ENCODE measurements at regions not wholly inside any gene's neighbourhood (a gene's known extent, or its start where the extent isn't known, plus 50 kb on each side); places are given as distances from the start of the nearest gene placed in this dataset.

DNA sequence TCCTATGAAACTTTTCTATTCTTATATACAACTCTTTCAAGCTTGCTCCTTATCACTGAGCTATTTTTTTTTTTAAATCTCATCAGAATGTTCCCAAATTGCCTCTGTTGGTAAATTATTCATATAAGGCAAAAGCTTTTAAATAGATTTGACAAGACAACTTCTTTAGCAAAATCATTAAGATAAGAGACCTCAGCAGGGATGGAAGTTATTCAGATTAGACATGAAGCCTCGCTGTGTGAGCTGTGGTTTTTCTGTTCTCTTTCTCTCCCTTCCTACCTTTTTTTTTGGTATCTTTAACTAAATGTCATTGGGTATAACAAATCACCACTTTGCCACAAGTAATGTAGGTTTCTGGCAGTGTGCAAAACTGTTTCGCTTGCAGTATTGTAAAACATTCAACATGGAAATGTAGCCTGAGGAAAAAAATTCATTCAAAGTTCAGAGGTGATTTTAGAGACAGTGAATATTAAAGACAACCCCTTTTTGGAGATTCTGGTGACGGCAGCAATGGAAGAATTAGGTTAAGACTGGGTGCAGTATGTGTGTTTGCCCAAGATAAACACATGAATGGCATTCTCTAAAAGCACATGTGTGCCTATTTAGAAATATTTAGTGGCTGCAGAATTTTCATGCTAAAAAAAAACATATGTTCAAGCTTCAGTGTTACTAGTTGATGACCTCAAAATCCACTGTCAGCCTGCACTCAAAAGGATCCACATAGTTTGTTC, 467.1 kb downstream of the ZNF608 start:
- DNase-seq (ENCODE audit: low read depth in 1 of 2, low spot score in 1 of 2): no peak

DNA sequence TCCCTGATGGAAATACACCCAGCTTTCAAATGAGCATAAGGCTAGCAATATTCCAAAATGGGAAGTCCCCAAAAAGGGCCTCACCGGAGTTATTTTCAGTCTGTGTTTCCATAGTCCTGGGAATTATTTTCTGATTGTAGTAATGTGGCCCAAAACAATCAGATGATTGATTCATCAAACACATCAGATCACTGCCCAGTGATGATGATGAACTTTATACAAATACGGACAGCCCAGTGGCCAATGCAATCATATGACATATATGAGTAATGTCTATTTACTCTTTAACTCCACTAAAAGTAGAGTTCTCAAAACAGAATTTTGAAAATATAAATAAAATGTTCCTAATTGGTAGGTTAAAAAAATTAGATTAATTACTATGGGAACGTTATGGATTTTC, 467.8 kb downstream of the ZNF608 start:
- DNase-seq (ENCODE audit: low read depth in 1 of 2, low spot score in 1 of 2): no peak

DNA sequence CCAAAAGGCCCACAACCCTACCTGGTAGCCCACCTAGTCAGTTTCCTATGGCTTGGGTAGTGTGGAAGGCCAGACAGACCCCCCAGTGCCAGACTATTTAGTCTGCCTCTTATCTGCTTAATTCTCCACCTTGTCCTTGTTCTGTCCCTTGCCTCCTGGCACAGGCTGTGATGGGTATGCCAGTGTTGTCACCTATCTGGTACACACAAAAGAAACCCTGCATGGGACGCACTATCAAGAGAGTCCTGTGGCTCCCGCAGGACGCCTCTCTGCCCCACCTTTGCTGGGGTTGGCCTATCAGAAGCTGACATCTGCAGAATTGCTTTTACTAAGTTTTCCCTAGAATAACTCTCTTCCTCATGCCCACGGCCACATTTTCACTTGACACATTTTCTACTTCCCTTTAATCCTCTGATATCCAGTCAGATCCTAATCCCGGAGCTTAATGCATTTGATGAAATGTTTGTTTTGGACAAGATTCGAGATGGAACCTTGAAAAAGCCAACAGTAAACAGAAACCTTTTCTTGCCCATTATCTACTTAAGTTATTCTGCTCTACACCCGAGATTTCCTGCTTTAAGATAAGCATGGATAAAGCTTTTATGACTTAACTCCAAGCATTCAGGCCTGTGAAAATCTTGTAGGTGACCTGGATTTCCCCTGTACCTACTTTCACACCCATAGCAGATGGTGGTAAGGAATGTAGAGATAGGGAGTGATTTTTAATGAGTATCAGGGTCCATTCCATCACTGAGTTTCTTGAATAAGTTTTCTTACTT, 468.5 kb downstream of the ZNF608 start:
- no peak for DNase-seq (ENCODE audit: low read depth in 1 of 2, low spot score in 1 of 2)

DNA sequence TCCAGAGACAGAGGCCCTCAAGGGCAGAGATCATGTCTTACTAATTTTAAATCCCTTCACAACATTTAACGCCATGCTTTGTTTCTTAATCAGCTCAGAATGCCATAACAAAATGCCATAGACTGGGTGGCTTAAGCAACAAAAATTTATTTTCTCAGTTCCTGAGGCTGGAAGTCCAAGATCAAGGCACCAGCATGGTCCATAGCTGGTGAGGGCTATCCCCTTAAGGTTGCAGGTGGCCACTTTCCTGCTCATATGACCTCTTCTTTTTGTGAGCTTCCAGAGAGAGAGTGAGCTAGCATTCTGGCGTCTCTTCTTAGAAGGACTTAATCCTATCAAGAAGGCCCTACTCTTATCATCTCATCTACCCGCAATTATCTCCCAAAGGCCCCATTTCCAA, 470.3 kb downstream of the ZNF608 start:
- DNase-seq (ENCODE audit: low read depth in 1 of 2, low spot score in 1 of 2): no peak

DNA sequence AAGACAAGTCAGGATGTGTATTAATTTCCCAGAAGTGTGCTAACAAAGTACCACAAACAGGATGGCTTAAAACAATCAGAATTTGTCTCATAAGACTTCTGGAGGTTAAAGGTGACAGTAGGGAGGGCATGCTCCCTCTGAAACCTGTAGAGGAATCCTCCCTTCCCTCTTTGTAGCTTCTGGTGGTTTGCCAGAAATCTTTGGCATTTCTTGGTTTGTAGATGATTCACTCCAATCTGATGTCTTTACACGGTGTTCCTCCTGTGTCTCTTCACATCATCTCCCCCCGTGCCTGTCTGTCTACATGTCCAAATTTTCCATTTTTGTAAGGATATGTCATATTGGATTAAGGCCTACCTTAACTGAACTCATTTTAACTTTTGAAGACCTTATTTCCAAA, 471.5 kb downstream of the ZNF608 start:
- no peak for DNase-seq (ENCODE audit: low read depth in 1 of 2, low spot score in 1 of 2)

DNA sequence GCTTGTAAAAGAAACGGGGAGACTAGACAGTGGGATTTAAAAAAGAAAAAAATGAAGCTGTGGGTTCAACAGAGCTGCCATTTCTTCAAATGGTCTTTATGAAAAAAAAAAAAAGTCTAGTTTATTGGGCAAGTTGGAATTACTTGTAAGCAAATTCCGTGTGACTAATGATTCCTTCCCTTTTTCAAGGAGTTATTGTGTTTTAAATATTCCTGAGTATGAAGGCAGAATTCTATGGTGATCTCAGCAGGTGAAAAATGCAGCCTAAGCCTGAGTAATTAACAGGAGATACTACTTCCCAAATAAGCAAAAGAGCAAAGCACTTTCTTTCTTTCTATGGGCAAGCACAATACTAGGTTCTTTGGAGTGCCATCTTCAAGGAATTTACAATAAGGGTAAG, 481.9 kb downstream of the ZNF608 start:
- DNase-seq (ENCODE audit: low read depth in 1 of 2, low spot score in 1 of 2): no peak

DNA sequence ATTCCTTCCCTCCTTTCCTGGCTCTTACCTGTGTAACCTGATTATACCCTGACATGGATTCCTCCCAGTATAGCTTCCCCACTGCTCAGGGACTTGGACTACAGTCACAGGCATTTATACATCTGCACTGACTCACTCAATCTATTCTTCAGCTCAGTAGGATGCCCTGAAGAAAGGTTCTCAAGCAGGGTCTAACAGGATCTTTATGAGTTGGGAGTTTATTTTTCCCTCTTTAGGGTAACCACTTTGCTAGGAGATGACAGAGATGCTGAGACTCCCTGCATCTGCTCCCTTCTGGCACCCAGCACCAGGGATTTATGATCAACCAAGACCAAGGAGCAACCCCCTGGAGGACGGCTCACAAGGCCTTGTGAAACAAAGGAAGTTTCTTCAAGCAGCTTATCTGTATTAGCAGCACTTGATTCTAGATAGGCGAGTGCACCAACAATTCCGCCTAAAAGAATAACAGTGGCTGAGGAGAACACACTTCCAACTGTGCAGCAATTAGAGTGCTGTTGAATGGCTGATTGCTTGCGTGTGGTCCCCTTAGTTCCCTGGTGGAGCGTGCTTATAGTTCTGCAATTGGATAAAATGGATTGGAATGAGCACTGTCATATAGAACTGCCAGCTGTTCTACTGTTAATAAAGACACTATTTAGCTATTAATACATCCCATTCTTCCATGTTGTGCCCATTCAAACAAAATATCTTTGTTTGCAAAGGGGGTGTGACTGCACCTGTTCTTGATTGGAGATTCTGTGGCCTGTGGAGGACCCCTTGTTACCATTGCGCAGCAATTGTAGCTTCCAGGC, 482.6 kb downstream of the ZNF608 start:
- DNase-seq (ENCODE audit: low read depth in 1 of 2, low spot score in 1 of 2): no peak

DNA sequence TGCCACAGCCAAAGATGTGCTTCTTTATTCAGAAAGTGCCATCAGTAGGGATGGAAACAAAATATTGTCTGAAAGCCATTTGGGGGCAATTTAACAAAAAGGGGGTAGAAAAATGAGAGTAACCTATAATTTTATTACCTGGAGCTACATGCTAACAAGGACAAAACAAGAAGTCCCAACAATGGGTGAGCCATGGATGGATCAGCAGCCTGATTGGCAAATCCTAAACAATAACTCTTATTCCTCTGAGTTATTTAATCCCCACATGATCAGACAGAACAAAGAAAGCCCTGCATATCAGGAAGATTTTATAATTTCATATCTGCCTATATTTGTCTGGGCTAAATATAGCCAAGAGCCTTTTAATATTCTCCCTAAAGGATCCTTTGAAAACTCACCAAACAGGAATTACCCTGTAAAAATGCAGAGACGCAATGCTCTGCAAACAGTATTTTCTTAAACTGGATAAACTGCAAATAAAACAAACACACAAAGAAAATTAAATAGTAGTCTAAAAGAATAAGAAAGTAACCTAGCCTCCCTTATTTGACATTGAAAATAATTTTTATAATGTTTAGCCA, 483.4 kb downstream of the ZNF608 start:
- no peak for DNase-seq (ENCODE audit: low read depth in 1 of 2, low spot score in 1 of 2)

DNA sequence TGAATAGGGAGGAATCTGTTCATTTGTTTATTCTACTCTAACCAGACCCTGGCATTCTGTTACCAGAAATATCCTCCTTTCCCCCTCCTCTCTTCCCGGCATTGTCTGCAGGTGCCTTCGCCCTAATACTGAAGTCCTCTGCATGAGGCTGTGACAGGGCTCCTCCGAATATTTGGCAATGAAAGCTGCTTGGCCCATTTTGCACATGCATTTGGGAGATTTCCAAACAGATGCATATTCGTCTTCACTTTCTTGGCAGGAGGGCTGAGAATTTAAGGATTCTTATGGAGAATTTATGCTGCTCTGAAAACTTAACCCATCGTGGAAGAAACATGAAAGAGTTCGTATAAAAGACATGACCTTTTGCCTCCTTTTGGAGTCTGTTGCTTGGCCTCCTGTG, 484.0 kb downstream of the ZNF608 start:
- DNase-seq (ENCODE audit: low read depth in 1 of 2, low spot score in 1 of 2): no peak

DNA sequence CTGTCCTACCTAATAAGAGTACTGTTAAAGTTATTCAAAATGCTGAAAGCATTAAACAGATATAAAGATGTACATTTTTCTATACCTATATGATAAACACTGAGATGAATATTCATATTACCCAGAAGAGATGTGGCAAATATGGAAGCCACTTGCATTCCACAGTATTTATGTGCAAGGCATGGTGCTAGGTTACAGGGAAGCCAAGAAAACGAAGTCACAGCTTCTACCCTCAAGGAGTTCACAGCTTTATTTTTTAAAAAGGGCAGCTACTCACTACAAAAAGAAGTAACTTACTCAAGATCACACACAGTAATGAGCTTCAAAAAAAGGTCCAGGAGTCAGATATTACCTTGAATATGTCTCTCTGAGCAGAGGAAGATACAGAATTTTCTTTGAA, 484.6 kb downstream of the ZNF608 start:
- no peak for DNase-seq (ENCODE audit: low read depth in 1 of 2, low spot score in 1 of 2)

DNA sequence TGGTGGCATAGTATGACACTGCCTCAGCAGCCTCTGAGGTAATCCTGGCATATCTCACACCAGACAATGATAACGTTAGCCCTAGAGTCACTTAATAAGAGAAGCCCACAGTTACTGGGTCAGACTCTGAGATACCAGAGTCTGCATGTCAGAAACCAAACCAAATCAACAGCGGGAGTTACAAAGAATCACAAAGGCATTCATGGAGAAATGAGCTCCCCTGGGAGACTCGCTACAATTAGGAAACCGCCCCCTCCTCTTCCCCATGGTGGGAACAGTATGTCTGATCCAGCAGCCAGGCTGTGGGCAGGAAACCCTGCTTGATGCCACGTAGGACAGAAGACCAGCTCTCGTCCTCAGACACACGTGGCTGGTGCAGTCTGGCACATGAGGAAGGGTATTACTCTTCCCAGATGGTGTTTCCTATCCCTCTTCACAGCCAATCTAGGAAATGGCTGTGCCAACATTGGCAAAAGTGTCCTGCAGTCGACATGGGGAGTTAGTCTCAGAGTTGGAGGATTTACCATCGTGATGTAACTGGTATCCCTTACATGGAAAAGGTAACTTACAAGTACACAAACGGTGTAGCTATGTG, 485.4 kb downstream of the ZNF608 start:
- DNase-seq (ENCODE audit: low read depth in 1 of 2, low spot score in 1 of 2): no peak

DNA sequence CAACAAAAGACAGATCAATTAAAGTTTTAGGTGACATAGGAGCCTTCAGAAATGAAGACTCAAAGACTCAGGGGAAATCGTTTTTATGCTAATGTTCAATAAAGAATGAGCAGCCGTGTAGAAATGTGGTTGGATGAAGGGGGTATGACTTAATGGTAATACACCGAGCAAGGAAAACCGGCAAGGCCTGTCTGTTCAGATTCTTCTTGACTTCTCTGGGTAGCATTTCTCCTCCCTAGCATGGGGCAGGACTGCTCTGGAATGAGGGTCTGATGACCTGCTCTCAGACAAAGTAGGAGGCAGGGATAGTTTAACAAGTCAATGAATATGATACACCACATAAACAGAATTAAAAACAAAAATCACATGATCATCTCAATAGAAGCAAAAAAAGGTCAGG, 487.4 kb downstream of the ZNF608 start:
- no peak for DNase-seq (ENCODE audit: low read depth in 1 of 2, low spot score in 1 of 2)

DNA sequence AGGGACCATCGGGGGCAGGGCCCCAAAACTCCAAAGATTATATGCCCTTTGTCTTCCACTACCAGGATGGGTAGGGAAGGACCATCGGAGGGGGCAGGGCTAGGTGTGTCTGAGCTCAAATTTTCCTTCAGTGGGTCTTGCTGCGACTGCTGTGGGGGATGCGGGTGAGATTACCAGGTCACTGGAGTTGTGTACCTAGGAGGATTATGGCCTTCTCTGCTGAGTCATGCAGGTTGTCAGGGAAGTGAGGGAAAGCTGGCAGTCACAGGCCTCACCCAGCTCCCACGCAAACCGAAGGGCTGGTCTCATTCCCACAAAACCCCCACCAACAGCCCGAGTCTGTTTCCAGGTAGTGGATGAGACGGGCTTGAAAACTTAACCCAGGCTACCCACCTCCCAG, 489.4 kb downstream of the ZNF608 start:
- no peak for DNase-seq (ENCODE audit: low read depth in 1 of 2, low spot score in 1 of 2)

DNA sequence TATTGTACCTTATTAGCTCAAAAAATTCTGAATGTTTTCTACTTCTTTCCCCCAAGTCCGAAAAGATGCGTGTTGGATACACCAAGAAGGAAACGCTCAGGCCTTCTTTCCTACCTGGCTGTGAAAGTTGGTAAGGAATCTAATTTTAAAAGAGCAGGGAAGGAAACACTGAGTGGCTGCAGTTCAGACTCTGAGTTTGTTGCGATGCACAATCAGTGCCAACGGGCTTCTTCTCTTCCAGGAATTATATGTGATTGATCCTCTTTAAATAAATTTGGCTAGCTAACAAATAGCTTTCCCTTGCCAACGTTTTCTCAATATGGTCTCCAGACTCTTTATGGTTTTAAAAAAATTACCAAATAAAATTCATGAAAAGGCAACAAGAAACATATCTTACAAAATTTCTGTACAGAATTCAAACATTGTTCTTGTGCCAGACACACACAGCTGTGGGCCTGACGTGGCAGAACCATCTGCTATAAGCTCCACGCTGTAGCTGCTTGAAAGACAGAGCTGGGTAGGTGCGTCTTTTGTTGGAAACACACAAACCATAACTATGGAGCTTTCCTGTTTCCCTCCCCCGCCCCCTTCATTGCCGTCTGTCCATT, 493.1 kb downstream of the ZNF608 start:
- no peak for DNase-seq (ENCODE audit: low read depth in 1 of 2, low spot score in 1 of 2)

DNA sequence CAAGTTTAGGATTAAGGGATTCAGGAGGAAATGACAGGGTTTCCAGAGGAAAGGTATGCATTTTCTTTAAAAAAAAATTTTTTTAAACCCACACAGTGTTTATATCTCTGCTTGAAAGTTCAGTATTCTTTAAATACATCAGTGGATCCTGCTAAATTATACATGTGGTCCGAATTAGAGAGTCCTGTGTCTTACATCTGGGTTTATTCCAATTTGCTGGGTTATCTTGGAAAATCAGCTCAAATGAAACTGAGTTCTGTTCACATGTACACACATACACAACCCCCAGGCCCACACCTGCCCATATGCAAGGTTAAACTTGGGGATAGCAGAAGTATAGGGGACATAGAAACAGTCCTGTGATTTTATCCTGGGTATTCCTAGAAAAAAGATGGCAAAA, 493.7 kb downstream of the ZNF608 start:
- no peak for DNase-seq (ENCODE audit: low read depth in 1 of 2, low spot score in 1 of 2)

DNA sequence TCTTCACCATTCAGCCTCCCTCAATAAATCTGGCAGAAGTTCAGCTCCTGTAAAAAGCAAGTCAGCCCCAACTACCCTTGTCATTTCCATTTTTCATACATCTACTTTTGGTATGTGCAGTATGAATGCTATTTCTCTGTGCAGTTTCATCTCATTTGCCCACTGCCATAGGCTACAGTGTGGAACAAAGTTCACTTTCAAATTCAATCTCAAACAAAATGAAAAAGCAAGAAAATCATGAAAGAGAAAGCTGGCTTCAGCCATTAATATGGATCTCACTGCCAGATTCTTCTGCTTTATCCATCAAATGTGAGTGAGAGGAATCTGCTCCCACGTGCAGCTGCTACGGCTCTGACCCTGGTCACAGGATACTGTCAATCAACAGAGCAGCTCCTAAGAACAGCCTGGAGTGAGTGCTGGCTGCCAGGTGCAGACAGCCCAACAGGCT, 494.2 kb downstream of the ZNF608 start:
- DNase-seq (ENCODE audit: low read depth in 1 of 2, low spot score in 1 of 2): no peak

DNA sequence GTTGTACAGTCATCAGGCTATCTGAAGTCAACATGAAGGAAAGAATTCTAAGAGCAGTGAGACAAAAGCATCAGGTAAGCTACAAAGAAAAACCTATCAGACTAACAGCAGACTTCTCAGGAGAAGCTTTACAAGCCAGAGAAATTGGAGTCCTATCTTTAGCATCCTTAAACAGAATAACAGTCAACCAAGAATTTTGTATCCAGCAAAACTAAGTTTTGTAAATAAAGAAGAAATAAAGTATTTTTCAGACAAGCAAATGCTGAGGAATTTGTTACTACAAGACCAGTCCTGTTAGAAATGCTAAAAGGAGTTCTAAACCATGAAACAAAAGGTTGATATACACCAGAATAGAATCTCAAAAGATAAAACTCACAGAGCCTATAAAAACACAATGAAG, 501.2 kb downstream of the ZNF608 start:
- no peak for DNase-seq (ENCODE audit: low read depth in 1 of 2, low spot score in 1 of 2)

DNA sequence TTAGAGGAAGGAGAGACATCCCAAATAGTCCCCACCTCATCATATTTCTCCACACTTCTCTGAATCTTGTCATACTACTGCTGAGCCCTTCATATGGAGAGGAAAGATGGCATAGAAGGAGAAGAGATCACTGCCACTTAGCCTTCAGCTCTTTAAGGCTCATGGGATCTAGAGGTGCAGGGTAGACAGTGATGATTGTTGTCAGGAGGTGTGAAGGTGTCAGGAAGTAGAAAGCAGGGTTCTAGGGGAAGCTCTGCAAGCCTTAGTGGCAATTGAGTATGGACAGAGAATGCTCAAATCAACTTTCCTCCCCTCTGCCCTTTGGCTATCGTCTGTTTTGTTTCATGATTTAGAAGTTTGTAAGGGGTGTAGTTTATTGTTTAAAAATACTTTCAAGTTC, 505.7 kb downstream of the ZNF608 start:
- DNase-seq (ENCODE audit: low read depth in 1 of 2, low spot score in 1 of 2): no peak

DNA sequence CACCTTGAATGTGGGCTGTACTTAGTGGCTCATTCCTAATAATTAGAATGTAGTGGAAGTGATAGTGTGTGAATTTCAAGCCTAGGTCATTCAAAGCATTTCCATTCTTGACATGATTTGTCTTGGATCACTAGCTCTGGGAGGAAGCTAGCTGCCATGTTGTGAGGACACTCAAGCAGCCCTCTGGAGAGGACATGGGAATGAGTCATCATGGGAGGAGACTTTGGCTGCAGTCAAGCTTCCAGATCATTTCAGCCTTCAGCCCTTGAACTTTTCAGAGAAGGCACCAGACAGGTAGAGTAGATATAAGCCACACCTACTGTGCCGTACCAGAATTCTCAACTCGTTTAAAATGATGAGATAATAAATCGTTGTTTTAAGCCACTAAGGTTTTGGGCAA, 506.9 kb downstream of the ZNF608 start:
- DNase-seq (ENCODE audit: low read depth in 1 of 2, low spot score in 1 of 2): no peak

DNA sequence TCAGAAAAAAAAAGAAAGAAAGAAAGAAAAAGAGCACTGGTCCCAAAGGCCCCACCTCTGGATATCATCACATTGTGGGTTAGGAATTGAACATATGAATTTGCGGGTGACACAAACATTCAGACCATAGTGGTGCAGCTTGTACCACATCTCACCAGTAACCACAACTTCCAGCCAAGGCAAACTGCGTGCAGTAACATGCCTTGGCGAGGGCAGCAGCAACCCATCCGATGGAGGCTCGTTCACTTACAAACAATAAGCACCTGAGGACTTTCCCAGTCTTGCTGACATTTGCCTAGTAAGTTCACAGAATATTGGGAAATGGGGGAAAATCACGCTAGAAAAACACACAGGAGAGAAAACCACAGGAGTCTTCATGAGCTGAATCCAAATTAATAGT, 508.1 kb downstream of the ZNF608 start:
- DNase-seq (ENCODE audit: low read depth in 1 of 2, low spot score in 1 of 2): no peak

DNA sequence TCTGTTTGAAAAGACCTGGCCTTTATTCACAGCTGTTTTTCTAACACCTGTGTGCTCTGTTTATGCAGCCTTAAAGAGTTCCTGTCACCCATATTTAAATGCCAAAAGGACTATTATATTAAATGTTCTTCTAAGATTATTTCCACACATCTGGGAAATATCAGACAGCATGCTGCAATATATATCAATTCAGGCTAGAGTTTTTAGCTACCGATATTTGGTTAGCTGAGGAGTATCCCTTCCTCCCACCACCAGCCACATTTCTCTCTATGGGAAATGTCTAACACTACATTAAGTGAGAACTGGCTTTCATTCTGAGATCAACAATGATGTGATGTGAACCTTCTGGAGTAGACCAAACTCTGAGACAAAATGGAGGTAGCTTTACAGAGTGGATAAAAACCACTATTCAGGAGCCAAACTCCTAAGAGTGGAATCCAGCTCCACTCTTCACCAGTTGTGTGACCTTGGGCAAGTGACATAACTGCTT, 509.2 kb downstream of the ZNF608 start:
- no peak for DNase-seq (ENCODE audit: low read depth in 1 of 2, low spot score in 1 of 2)
